ENCODE measurements at regions not wholly inside any gene's neighbourhood (a gene's known extent, or its start where the extent isn't known, plus 50 kb on each side); places are given as distances from the start of the nearest gene placed in this dataset.

GRCh38 chr6:134585517-134585873, 267.6 kb upstream of the SGK1 start:
- no peaks in the 10 kb centered on the region for H3K79me2 ChIP-seq (ENCODE audit: control insufficient read depth, insufficient read depth, low read length)
- H3K36me3 ChIP-seq (ENCODE audit: control insufficient read depth, insufficient read depth, low read length): no peaks in the 10 kb centered on the region
- H3K4me2 ChIP-seq (ENCODE audit: insufficient read depth, low read length): peak overlapping the region; percentile 34; the same call in 1 of the 2 replicates
- FAIRE-seq: peak; percentile 92
- POLR2A ChIA-PET: interaction anchor here (0.6 to 1.3 kb wide), 4 partner anchors 13 to 32 kb away, joined by 3 to 4 read pairs (median 3); no protein-coding TSS in a partner anchor
- CTCF ChIA-PET (ENCODE audit: low intra/inter-chr PET ratio): no interaction called here
- no peaks in the 10 kb centered on the region; the same call in 1 of the 2 replicates for H4K20me1 ChIP-seq (replicated peaks; ENCODE audit: control insufficient read depth, insufficient read depth, low read length)
- no peak overlapping the region for H3K4me3 ChIP-seq
- 0 out of 2 replicates have a peak overlapping the region, but pooled peaks have one; percentile 26 for H2AFZ ChIP-seq (ENCODE audit: low read depth, low read length)
- H3K9me1 ChIP-seq (ENCODE audit: control insufficient read depth, insufficient read depth, low read length): no peaks in the 10 kb centered on the region
- in situ Hi-C loops (cut with MboI) (no loop called here), intact Hi-C loops (cut with micrococcal nuclease) (no loop called here)
- ATAC-seq: peak; percentile 82
- no TSS peak for BruUV-seq (replicated peaks)
- peak in 3 of 4 experiments; percentile 15 to 87 (median 44) for DNase-seq (ENCODE audit: extremely low read depth in 1 of 4, low spot score in 3 of 4)
- H3K27me3 ChIP-seq (ENCODE audit: control insufficient read depth in 2 of 2, insufficient read depth in 2 of 2, low read length in 2 of 2): no peaks in the 10 kb centered on the region
- no peak overlapping the region for H3K9ac ChIP-seq (ENCODE audit: insufficient read depth in 1 of 2, low read depth in 2 of 2, low read length in 2 of 2)
- 0% methylated on average over 8 of the region's 8 CpGs for WGBS (ENCODE audit: insufficient coverage, low coverage, missing lambda C conversion rate)
- no peak overlapping the region; the same call in 2 of the 3 replicates for H3K27ac ChIP-seq (ENCODE audit: extremely low read depth, low read depth, low read length)
- no peaks in the 10 kb centered on the region for H3K9me3 ChIP-seq (replicated peaks; ENCODE audit: control insufficient read depth, insufficient read depth, low read depth, low read length)
- H3K4me1 ChIP-seq (replicated peaks in 1 of 2; ENCODE audit: control insufficient read depth in 2 of 2, insufficient read depth in 2 of 2, low read length in 2 of 2): peaks cover 0 to 12% of the 10 kb centered on the region in 2 experiments; a peak in 2 of 5 replicates
- TF ChIP-seq SRSF7 (optimal IDR thresholded peaks at IDR 0.05; ENCODE audit: low read depth, low read length) (no peak), TCF3 (CRISPR knock-in tag; IDR thresholded peaks at IDR 0.05) (peak; percentile 77), FOXM1 (IDR thresholded peaks at IDR 0.05; ENCODE audit: low read depth) (peak; percentile 54; the same call in 1 of the 2 replicates), FOXM1 (CRISPR knock-in tag; IDR thresholded peaks at IDR 0.05; ENCODE audit: low read depth) (no peak), ID3 (CRISPR knock-in tag; IDR thresholded peaks at IDR 0.05) (no peak), ID3 (tag; IDR thresholded peaks at IDR 0.05) (peak; percentile 26; the same call in 1 of the 2 replicates), GATA2 (CRISPR knock-in tag; IDR thresholded peaks at IDR 0.05) (peak; percentile 84), TEAD4 (IDR thresholded peaks at IDR 0.05; ENCODE audit: low read length) (peak; percentile 83), TEAD4 (CRISPR knock-in tag; IDR thresholded peaks at IDR 0.05; ENCODE audit: borderline replicate concordance) (no peak), PRDM10 (IDR thresholded peaks at IDR 0.05; ENCODE audit: partially characterized antibody) (peak; percentile 34), COPS2 (conservative IDR thresholded peaks at IDR 0.05) (no peak), KLF16 (IDR thresholded peaks at IDR 0.05) (peak; percentile 73), ADNP (tag; IDR thresholded peaks at IDR 0.05) (peak; percentile 86; the same call in 1 of the 2 replicates)
- TF ChIP-seq, protein P1, sequence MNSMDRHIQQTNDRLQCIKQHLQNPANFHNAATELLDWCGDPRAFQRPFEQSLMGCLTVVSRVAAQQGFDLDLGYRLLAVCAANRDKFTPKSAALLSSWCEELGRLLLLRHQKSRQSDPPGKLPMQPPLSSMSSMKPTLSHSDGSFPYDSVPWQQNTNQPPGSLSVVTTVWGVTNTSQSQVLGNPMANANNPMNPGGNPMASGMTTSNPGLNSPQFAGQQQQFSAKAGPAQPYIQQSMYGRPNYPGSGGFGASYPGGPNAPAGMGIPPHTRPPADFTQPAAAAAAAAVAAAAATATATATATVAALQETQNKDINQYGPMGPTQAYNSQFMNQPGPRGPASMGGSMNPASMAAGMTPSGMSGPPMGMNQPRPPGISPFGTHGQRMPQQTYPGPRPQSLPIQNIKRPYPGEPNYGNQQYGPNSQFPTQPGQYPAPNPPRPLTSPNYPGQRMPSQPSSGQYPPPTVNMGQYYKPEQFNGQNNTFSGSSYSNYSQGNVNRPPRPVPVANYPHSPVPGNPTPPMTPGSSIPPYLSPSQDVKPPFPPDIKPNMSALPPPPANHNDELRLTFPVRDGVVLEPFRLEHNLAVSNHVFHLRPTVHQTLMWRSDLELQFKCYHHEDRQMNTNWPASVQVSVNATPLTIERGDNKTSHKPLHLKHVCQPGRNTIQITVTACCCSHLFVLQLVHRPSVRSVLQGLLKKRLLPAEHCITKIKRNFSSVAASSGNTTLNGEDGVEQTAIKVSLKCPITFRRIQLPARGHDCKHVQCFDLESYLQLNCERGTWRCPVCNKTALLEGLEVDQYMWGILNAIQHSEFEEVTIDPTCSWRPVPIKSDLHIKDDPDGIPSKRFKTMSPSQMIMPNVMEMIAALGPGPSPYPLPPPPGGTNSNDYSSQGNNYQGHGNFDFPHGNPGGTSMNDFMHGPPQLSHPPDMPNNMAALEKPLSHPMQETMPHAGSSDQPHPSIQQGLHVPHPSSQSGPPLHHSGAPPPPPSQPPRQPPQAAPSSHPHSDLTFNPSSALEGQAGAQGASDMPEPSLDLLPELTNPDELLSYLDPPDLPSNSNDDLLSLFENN (IDR thresholded peaks at IDR 0.05; ENCODE audit: low read depth in 2 of 2, low read length in 2 of 2): 0 out of 4 replicates have a peak, but pooled peaks of 1 of the 2 experiments have one; percentile 14
- TF ChIP-seq, protein P2, sequence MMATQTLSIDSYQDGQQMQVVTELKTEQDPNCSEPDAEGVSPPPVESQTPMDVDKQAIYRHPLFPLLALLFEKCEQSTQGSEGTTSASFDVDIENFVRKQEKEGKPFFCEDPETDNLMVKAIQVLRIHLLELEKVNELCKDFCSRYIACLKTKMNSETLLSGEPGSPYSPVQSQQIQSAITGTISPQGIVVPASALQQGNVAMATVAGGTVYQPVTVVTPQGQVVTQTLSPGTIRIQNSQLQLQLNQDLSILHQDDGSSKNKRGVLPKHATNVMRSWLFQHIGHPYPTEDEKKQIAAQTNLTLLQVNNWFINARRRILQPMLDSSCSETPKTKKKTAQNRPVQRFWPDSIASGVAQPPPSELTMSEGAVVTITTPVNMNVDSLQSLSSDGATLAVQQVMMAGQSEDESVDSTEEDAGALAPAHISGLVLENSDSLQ (IDR thresholded peaks at IDR 0.05): peak; percentile 68
